ENCODE measurements at regions not wholly inside any gene's neighbourhood (a gene's known extent, or its start where the extent isn't known, plus 50 kb on each side); places are given as distances from the start of the nearest gene placed in this dataset.

DNA sequence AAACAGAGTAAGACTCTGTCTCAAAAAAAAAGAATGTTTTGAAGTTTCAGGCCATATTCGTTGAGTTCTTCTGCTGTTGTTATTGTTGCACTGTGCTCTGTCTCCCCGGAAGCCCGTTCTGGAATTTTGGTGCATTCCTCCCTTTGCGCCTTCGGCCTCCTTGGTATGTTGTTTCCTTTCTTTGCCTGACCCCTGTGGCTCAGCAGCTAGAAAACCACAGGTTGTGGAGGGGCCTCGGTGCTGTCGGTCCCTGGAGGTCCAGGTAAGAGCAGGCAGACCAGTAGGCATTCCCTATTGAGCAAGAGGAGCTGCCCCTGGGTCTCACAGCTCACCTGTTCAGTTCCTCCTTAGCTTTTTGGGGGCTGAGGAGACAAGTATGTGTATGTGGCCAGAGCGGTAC is 51.0 kb upstream of the DLG1 start:
- no peak for DNase-seq (ENCODE audit: low spot score)
